ENCODE measurements at regions not wholly inside any gene's neighbourhood (a gene's known extent, or its start where the extent isn't known, plus 50 kb on each side); places are given as distances from the start of the nearest gene placed in this dataset.

DNA sequence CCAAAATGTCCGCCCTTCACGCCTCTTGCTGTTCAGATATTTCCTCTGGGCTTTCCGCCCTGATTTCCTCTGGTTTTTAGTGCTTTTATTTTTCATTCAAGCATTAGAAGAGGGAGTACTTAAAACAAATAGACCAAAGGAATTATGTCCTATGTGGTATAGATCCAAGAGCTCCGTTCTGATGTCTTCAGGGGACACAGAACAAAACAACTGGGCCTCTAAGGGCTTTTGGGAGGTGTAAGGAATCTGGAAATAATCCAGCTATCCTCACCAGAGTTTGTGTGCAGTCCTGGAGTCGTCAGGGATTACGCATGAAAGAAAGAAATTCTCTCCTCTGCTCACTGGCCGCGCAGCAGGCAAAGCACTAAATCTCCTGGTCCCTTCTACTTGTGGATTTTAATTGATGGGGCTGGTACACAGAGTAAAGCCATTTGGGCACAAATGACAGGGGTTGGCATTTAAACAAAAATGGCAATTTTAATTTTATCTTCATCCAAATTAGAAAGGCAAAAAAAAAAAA lies 999.2 kb downstream of the ADGRL3 start:
- no peak for FAIRE-seq

- FAIRE-seq: no peak
Measured at GRCh38 chr4:62196338-62196737, 996.2 kb downstream of the ADGRL3 start.

GRCh38 chr4:62194342-62194741 lies 994.2 kb downstream of the ADGRL3 start:
- no peak for FAIRE-seq

- no peak for FAIRE-seq
Measured at GRCh38 chr4:62193761-62194160, 993.6 kb downstream of the ADGRL3 start.

GRCh38 chr4:62191451-62192240 lies 991.5 kb downstream of the ADGRL3 start:
- FAIRE-seq: no peak

DNA sequence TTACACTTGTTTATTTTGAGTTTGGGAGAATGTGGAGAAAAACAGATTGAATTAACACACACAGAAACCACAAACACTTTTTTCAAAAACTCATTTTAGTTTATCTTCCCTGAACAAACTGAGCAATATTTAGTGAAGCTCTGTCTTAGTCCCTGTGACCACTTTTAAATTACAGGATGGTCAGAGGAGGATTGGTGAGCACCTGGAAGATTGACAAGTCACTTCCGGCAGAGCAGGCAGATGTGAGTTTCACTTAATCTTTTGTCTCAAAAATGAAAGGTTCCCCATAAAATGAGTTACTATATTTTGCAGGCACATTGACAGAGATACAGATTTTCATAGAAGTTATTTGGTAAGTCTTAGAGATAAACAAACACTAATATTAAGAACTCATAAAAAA lies 970.1 kb downstream of the ADGRL3 start:
- FAIRE-seq: no peak

GRCh38 chr4:62168681-62169080 lies 968.6 kb downstream of the ADGRL3 start:
- FAIRE-seq: no peak

DNA sequence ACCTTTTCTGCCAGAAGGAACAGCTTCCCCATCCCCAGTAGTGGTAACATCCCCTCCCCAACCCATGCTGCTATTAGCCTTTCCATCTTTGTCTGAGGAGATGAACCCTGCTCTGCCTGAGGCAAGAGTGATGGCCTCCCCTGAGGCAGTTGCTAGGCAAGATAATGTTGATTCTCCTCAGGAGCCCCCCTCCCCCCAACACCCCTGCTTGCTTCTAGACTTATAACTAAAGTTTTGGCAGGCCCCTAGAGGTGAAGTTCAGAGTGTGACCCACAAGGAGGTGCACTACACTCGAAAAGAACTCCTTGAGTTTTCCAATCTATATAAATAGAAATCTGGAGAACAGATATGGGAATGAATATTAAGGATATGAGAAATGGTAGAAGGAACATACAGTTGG lies 962.5 kb downstream of the ADGRL3 start:
- no peak for FAIRE-seq

- no peak for FAIRE-seq
Measured at GRCh38 chr4:62161446-62161845, 961.3 kb downstream of the ADGRL3 start.

DNA sequence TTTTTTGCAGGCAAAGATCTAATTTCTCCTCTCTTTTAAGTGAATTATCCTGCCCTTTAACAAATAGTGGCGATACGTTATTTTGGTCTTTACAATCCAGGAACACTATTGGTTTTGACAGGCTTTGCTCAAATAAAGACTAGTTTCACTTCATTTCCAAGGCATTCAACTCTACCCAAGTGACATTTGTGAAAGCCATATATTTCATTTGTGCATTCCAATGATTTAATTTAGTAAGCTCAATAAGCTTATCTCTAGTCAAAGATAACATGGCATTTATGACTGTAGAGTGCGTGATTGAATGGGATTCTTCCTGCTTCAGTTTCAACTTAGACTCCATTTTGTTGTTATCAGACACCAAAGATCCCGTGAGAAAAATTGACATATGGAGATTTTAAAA lies 959.8 kb downstream of the ADGRL3 start:
- no peak for FAIRE-seq

- FAIRE-seq: no peak
Measured at GRCh38 chr4:62159306-62159705, 959.2 kb downstream of the ADGRL3 start.

GRCh38 chr4:62156205-62156604 lies 956.1 kb downstream of the ADGRL3 start:
- FAIRE-seq: no peak

- FAIRE-seq: no peak
Measured at GRCh38 chr4:62145276-62145675, 945.1 kb downstream of the ADGRL3 start.

DNA sequence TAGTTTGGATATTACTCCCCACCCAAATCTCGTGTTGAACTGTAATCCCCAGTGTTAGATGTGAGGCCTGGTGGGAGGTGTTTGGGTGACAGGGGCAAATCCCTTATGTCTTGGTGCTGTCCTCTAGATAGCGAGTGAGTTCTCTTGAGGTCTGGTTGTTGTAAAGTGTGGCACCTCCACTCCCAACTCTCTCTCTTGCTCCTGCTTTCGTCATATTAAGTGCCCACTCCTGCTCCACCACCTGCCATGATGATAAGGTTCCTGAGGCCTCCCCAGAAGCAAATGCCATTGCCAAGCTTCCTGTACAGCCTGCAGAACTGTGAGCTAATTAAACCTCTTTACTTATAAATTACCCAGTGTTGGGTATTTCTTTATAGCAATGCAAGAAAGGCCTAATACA lies 944.3 kb downstream of the ADGRL3 start:
- no peak for FAIRE-seq

GRCh38 chr4:62135565-62136156 lies 935.5 kb downstream of the ADGRL3 start:
- no peak for FAIRE-seq

DNA sequence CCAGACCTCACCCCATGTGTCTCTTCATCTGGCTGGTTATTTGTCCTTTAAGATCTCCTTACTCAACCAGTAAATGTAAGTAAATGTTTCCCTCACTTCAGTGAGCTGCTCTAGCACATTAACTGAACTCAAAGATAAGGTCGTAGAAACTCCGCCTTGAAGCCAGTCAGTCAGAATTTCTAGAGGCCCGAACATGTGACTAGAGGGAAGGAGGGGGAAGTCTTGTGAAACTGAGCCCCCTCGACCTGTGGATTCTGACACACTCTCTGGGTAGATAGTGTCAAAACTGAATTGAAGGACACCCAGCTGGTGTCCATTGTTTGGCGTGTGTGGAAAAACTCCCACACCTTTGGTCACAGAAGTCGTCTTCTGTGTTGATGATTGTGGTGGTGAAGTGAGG lies 933.9 kb downstream of the ADGRL3 start:
- FAIRE-seq: no peak

DNA sequence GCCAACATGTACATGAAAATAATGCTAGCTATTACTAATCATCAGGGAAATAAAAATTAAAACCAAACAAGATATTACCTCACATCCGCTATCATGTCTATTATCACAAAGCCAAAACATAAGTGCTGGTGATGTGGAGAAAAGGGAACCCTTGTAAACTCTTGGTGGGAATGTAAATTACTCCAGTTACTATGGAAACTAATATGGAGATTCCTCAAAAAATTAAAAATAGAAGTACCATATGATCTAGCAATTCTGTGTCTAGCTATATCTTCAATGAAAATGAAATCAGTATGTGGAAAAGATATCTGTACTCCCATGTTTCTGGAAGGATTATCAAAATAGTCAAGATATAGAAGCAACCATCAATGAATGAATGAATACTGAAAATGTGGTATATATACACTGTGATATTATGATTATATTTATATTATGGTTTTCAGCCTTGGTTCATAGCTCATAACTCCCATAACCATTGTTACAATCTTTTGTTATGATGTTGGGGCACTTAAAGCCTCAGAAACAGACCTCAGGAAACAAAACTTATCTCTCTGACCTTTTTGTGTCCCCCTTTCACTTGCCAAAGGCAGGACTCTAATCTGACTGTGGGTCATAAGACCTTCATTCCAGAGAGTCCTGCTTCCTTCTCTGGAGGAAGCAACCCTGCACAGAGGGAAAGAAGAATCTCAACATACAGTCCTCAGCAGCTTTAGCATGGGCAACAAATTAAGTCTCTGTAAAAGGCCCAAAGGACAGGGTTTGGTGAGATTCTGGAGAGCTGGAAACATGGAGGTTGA lies 933.2 kb downstream of the ADGRL3 start:
- FAIRE-seq: no peak

DNA sequence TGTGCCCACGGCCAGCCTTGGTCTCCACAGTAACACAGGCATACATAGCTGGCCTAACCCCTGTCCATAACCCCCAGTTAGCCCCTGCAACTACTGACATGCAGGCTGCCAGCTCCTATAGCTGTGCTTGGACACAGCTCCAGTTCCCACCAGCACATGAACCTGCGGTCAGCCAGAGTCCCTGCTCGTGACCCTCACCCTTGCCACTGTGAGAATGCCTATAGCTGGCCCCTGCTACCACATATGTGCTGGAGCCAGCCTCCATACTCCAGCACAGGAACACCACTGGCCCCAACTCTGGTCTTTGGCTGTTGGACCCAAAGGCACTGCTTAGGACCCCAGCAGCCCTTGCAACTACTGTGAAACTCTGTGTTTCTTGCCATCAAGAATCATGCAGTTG lies 930.9 kb downstream of the ADGRL3 start:
- no peak for FAIRE-seq

- no peak for FAIRE-seq
Measured at GRCh38 chr4:62130637-62131036, 930.5 kb downstream of the ADGRL3 start.

DNA sequence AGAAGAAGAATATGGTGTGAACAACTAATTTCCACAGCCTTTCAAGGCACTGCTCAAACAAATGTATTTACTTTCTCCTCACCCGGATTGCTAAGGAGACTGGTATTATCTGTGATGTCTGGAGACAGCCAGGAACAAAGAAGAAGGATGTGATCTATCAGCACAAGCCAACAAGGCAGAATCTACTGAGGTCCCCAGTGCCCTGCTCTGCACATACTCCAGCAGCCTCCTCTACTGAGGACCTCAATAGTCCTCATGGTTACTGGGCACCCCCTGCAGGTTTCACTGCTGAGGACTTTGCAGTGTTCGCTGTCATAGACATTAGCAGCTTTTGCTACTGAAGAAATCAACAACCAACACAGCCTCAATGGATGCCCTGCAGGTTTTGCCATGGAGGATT lies 930.1 kb downstream of the ADGRL3 start:
- FAIRE-seq: no peak
